HS-27A (cell line): ENCODE measurements at regions not wholly inside any gene's neighbourhood (a gene's known extent, or its start where the extent isn't known, plus 50 kb on each side); places are given as distances from the start of the nearest gene placed in this dataset.

Experiments used
- DNase-seq: peaks from one replicate; pipeline ENCODE4 v3.0.0-alpha.2; 2012; ENCODE audit warnings: low read depth, missing footprints

- DNase-seq = no peak
These were observed 269.9 kb downstream of the BMP7 start for GRCh38 chr20:56996533-56996932.

GRCh38 chr20:56998438-56998837, 268.0 kb downstream of the BMP7 start:
- DNase-seq = no peak

- no peak for DNase-seq
These were observed 265.9 kb downstream of the BMP7 start for GRCh38 chr20:57000441-57000968.

GRCh38 chr20:57001126-57001767, 265.2 kb downstream of the BMP7 start:
- DNase-seq = no peak

- DNase-seq = no peak
These were observed 264.3 kb downstream of the BMP7 start for GRCh38 chr20:57002066-57002570.

- DNase-seq = no peak
These were observed 263.4 kb downstream of the BMP7 start for GRCh38 chr20:57003012-57003411.

- DNase-seq = no peak
These were observed 262.0 kb downstream of the BMP7 start for GRCh38 chr20:57004416-57004815.

- DNase-seq = no peak
These were observed 261.2 kb downstream of the BMP7 start for GRCh38 chr20:57004951-57005933.

GRCh38 chr20:57006411-57007170, 259.9 kb downstream of the BMP7 start:
- DNase-seq = no peak

- DNase-seq = no peak
These were observed 259.3 kb downstream of the BMP7 start for GRCh38 chr20:57007171-57007540.

GRCh38 chr20:57008217-57008616, 258.2 kb downstream of the BMP7 start:
- no peak for DNase-seq

- DNase-seq = no peak
These were observed 257.1 kb downstream of the BMP7 start for GRCh38 chr20:57009355-57009754.

- DNase-seq = no peak
These were observed 256.7 kb downstream of the BMP7 start for GRCh38 chr20:57009775-57010174.

- no peak for DNase-seq
These were observed 253.8 kb downstream of the BMP7 start for GRCh38 chr20:57012691-57013090.

GRCh38 chr20:57013217-57013616, 253.2 kb downstream of the BMP7 start:
- no peak for DNase-seq

GRCh38 chr20:57013741-57014140, 252.7 kb downstream of the BMP7 start:
- DNase-seq = no peak

- DNase-seq = no peak
These were observed 246.1 kb downstream of the BMP7 start for GRCh38 chr20:57020364-57020763.

GRCh38 chr20:57022306-57022705, 244.1 kb downstream of the BMP7 start:
- DNase-seq = no peak

GRCh38 chr20:57023007-57023406, 243.4 kb downstream of the BMP7 start:
- DNase-seq = no peak

GRCh38 chr20:57023997-57024396, 242.4 kb downstream of the BMP7 start:
- DNase-seq = no peak

- no peak for DNase-seq
These were observed 241.6 kb downstream of the BMP7 start for GRCh38 chr20:57024849-57025248.

GRCh38 chr20:57025261-57025660, 241.2 kb downstream of the BMP7 start:
- no peak for DNase-seq
